ENCODE measurements at regions not wholly inside any gene's neighbourhood (a gene's known extent, or its start where the extent isn't known, plus 50 kb on each side); places are given as distances from the start of the nearest gene placed in this dataset.

GRCh38 chr7:25325186-25325757, 97.0 kb upstream of the NPVF start:
- no peak for TF ChIP-seq CTCF (IDR thresholded peaks at IDR 0.05; ENCODE audit: borderline replicate concordance, extremely low read depth, low read length, poor library complexity, severe bottlenecking)
- no peak for TF ChIP-seq EZH2 (IDR thresholded peaks at IDR 0.05; ENCODE audit: borderline replicate concordance, low read depth, low read length, severe bottlenecking)
